HG02571 (cell line): ENCODE measurements at regions not wholly inside any gene's neighbourhood (a gene's known extent, or its start where the extent isn't known, plus 50 kb on each side); places are given as distances from the start of the nearest gene placed in this dataset.
"Not testable (repeated sequence)": the region's sequence is repeated elsewhere in the genome, so short reads cannot be mapped to it uniquely, and the experiment has no call there.

Experiments used
- ATAC-seq: cut with Tn5 transposase; IDR thresholded peaks from one replicate; pipeline ENCODE4 v1.9.1; 2021; ENCODE audit warnings: mild to moderate bottlenecking, moderate library complexity; ENCODE audit not compliant: unreplicated experiment

DNA sequence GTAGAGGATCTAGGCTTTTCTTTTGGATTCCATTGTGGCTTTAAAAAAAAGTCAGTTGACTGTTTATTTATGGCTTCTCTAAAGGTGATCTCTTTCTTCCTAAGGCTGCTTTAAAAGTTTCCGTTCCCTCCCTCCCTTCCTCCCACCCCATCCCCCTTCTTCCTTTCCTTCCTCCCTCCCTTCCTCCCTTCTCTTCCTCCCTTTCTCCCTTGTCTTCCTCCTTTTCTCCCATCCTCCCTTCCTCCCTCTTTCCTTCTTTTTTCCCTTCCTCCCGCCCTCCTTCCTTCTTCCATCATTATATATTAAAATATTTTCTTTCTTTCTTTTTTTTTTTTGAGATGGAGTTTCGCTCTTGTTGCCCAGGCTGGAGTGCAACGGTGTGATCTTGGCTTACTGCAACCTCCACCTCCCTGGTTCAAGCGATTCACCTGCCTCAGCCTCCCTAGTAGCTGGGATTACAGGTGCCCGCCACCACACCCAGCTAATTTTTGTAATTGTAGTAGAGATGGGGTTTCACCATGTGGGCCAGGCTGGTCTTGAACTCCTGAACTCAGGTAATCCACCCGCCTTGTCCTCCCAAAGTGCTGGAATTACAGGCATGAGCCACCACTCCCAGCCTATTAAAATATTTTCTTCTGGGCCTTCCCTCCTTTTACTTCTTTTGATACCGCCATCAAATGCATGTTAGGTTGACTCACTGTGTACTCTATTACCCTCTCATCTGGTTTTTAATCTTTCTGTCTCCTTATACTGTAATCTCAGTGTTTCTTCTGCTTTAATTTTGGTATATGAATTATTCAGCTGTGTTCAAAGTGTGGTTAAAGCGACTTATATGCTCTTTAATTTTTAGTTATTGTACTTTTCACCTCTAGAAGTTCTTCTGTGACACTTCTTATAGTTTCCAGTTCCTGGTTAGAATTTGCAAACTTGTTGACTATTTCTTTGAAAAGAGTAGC is 59.2 kb upstream of the ATP5PO start:
- ATAC-seq, result no peak

DNA sequence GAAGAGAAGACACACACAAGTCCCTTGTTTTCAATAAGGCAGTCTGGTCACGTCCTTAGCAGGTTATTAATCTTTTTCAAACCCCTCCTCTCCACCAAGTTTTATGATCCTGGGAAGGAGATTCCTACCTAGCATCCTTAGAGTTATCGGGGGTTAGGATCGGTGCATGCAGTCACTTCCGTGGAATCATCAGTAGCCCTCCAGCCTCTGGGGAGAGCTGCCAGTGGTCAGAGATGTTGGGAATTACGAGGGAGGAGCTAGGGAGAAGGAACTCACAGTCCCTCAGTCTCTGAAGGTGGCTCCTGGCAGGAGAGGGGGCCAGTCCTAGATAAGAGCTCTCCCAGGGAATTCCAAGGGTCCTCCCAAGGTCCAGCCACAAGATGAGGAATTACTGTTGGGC is 57.7 kb upstream of the ATP5PO start:
- ATAC-seq, result no peak

- ATAC-seq, result no peak
Observed at GRCh38 chr21:33972539-33972938, 56.9 kb upstream of the ATP5PO start.

GRCh38 chr21:33971492-33972013 is 55.9 kb upstream of the ATP5PO start:
- ATAC-seq, result no peak

DNA sequence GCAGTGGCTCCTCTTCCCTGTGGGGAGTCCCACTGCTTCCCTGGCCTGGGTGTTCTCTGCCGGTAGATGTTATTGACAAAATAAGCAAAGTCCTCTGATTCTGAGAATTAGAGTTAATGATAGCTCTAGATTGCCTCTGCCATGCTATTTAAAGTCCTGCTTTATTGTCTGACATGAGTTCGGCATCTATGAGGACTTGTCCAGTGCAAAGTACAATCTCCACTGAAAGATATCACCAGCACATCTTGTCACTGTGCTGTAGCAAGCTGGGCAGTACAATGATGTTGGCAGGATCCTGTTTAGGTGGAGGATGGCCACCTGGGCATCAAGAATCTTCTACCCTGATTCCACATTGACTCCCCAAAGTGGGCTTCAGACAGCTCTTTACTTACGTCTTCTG is 54.0 kb upstream of the ATP5PO start:
- ATAC-seq, result no peak

GRCh38 chr21:33968995-33969348 is 53.4 kb upstream of the ATP5PO start:
- ATAC-seq, result no peak

- ATAC-seq, result no peak
Observed at GRCh38 chr21:33968080-33968994, 52.7 kb upstream of the ATP5PO start.

- no peak for ATAC-seq
Observed at GRCh38 chr21:33967086-33967571, 51.5 kb upstream of the ATP5PO start.

DNA sequence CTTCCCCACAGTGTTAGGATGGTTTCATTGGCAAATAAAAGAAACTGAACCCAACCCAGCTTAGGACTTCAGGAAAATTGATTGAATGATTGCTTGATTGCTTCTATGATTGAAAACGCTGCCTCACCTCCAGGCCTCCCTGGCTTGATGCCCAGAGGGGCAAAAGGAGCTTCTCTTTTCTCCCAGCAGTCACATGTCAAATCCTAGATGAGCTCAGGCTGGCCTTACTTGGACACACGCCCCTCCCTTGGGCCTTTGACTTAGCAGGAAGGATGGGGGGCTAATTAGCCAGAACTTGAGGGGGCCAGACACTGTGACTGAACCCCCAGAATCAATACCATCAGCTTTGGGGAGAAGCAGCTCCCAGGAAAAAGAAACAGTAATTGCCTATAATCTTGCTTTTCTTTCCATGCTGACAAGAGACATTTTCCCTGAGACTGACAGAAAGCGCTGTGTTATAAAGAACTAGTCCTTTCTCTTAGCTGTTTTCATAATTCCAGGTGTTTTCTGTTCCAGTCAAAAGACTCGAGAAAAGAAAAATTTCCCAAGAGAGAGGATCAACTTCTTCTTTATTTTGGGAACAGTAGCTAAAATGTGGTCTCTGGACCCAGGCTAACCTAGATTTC is 50.8 kb upstream of the ATP5PO start:
- ATAC-seq, result no peak

DNA sequence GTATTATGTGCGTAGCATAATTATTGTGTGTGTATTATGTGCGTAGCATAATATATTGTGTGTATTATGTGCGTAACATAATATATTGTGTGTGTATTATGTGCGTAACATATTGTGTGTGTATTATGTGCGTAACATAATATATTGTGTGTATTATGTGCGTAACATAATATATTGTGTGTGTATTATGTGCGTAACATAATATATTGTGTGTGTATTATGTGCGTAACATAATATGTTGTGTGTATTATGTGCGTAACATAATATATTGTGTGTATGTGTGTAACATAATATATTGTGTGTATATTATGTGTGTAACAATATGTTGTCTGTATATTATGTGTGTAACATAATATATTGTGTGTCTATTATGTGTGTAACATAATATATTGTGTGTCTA is 50.1 kb upstream of the ATP5PO start:
- ATAC-seq, result not testable (repeated sequence)
